Fibroblast of pulmonary artery (primary cell): ENCODE measurements at regions not wholly inside any gene's neighbourhood (a gene's known extent, or its start where the extent isn't known, plus 50 kb on each side); places are given as distances from the start of the nearest gene placed in this dataset.

ENCODE experiments used
- DNase-seq: peaks from one replicate; pipeline ENCODE4 v3.0.0-alpha.2; 2010; ENCODE audit warnings: low read depth
- H3K4me3 ChIP-seq: replicated peaks from 2 replicates; pipeline ENCODE4 v1.5.1; 2011; ENCODE audit warnings: low read depth, mild to moderate bottlenecking, control low read depth, low read length, moderate library complexity
- TF ChIP-seq, protein P1 (sequence below): IDR thresholded peaks from 2 replicates; pipeline ENCODE4 v1.5.1; 2011; ENCODE audit warnings: mild to moderate bottlenecking, control low read depth, low read length, inconsistent platforms; ENCODE audit errors: missing control alignments

DNA sequence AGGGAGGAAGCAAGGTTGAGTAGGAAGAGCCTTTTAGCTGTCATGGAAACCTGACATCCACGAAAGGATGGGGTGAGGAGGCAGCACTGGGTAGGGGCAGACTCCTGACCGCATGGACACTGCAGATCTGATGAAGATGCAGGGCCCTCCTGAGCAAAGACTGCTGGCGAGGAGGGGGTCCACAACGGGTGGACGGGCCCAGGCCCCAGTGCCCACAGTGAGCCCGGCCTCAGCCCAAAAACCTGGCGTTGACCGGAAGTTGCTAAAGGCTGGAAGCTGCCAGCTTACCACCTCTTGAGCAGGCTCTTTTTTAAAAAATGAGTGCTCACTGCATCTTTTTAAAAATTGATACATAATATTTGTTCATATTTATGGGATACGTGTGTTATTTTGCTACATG, 247.3 kb downstream of the SH3BP4 start:
- TF ChIP-seq, protein P1, sequence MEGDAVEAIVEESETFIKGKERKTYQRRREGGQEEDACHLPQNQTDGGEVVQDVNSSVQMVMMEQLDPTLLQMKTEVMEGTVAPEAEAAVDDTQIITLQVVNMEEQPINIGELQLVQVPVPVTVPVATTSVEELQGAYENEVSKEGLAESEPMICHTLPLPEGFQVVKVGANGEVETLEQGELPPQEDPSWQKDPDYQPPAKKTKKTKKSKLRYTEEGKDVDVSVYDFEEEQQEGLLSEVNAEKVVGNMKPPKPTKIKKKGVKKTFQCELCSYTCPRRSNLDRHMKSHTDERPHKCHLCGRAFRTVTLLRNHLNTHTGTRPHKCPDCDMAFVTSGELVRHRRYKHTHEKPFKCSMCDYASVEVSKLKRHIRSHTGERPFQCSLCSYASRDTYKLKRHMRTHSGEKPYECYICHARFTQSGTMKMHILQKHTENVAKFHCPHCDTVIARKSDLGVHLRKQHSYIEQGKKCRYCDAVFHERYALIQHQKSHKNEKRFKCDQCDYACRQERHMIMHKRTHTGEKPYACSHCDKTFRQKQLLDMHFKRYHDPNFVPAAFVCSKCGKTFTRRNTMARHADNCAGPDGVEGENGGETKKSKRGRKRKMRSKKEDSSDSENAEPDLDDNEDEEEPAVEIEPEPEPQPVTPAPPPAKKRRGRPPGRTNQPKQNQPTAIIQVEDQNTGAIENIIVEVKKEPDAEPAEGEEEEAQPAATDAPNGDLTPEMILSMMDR, result no peak

DNA sequence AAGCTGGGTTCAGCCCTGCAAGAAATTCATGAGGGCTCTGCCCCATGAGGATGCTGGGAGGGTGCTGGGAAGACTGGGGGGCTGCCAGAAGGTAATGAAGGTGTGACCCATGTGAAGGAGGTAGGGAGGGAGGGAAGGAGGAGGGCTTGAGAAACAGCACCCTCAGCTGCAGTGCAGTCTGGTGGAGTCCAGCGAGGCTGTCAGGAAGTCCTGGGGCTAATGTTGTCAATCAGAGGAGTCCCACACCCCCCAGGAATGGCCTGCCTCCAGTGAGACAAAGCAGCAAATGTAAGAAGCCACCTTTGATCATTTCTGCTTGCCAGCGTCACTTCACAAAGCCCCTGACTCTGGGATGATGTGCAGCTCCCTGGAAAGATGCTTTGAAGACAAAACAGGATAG, 248.4 kb downstream of the SH3BP4 start:
- TF ChIP-seq, protein P1, result no peak
- DNase-seq, result no peak
- no peak overlapping the region for H3K4me3 ChIP-seq

More for the DNA sequence above, 247.3 kb downstream of the SH3BP4 start:
- no peak overlapping the region for H3K4me3 ChIP-seq
- no peak for DNase-seq

DNA sequence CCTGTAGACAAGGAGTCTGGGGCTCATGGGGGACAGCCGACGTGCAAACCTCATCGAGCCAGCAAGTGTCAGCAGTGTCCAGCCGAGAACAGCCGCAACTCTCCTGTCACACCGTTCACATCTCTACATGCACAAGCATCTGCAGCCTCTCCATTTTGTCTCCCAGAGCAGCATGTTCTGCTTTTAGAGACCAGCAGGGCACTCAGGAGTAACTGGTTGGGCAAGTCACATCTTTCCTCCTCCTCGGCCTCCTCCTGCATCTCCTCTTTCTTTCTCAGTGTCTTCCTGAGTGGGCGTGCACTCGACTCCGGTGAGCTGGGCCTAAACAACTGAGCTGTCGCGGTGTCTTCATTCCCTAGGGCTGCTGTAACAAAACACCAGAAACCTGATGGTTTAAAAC, 249.9 kb downstream of the SH3BP4 start:
- H3K4me3 ChIP-seq, result no peak overlapping the region
- TF ChIP-seq, protein P1, result no peak
- no peak for DNase-seq

DNA sequence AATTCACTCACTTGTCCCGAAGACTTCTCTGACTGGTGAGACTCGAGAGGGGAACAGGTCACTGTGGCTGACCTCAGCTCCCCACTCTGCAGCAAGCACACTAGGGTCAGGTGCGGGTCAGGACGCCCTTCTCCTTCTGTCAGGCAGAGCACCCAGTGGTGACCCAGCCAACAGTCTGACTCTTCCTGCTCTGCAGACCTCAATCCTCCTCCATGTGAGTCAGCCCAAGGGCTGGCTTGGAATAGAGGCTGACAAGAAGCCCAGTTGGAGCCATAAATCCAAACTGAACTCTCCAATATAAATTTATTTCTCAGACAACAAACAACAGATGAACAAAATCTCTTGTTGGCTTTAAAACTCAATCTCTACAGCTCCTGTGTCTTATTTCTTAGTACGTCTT, 253.1 kb downstream of the SH3BP4 start:
- DNase-seq, result no peak
- H3K4me3 ChIP-seq, result no peak overlapping the region
- TF ChIP-seq, protein P1, result no peak

DNA sequence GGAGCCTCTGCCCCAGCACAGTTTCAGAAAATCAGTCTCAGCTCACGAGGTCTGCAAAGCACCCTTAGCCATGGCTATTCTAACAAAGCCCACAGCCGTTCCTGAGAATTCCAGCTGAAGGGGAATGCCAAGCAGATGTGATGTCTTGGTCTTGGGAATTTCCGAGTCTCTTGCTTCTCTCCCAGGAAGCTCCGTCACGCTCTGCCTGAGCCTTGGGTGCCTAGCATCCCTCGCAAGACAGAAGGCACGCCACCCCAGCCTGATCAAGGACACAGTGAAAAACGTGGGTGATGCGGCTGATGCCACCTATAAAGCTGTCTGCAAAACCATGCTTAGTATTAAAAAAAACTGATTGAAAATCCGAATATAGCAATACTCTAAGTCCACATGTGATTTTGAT, 254.6 kb downstream of the SH3BP4 start:
- H3K4me3 ChIP-seq, result no peak overlapping the region
- DNase-seq, result no peak
- TF ChIP-seq, protein P1, result no peak

DNA sequence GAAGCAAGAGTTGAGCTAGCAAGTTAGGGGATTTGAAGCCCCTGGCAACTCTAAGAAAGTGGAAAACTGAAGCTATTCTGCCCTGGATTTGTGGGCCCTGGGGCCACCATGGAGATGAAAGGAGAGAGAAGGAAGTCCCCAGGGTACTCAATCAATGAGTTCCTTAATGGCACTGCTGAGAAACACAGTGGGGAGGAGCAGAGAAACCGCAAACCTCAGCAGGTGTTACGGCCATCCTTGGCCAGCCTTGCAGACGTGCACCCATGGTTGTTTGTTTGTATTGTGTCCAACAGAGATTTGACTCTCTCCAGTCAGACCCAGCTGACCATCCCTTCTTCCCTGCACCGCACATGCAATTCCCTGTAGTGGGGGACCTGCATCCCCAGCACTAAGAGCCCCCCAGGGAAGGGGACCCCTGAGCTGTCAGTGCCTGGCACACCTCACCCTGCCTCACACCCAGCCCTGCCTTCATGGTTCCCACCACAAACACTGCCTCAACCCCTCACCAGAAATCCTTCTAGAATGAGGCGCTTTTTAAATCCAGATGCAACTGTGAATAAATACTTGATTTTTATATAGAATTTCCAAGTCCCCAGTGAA, 255.3 kb downstream of the SH3BP4 start:
- TF ChIP-seq, protein P1, result no peak
- no peak for DNase-seq
- no peak overlapping the region for H3K4me3 ChIP-seq

DNA sequence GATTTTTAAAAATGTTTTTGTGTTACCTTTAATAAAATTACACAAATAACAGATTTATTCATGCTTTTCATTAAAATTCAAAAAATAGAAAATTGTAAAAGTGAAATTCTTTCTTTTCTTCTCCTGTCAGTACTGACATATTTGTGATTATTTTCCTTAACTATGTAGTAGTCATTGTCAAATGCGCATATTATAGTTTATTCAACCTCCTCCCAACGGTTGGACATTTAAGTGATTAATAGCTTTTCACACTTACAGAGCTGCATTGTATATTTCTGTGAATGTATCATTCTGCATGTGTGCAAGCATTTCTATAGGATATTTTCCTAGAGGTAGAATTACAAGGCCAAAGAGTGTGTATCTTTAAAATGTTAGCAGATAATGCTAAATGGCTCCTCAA, 259.2 kb downstream of the SH3BP4 start:
- TF ChIP-seq, protein P1, result no peak
- DNase-seq, result no peak
- no peak overlapping the region for H3K4me3 ChIP-seq
